Fibroblast of mammary gland (primary cell): ENCODE measurements at regions not wholly inside any gene's neighbourhood (a gene's known extent, or its start where the extent isn't known, plus 50 kb on each side); places are given as distances from the start of the nearest gene placed in this dataset.

ENCODE experiments used
- DNase-seq: peaks from one replicate; pipeline ENCODE4 v3.0.0-alpha.2; 2010; ENCODE audit warnings: low read depth
- H3K4me3 ChIP-seq: 2 replicates; pipeline ENCODE4 v1.5.1; 2011; ENCODE audit warnings: low read depth, mild to moderate bottlenecking, low read length, moderate library complexity; ENCODE audit not compliant: control insufficient read depth
- CTCF ChIP-seq: conservative IDR thresholded peaks from 2 replicates; pipeline ENCODE4 v1.5.1; 2011; ENCODE audit warnings: low read depth, low read length, inconsistent platforms; ENCODE audit not compliant: control insufficient read depth, insufficient read depth

DNA sequence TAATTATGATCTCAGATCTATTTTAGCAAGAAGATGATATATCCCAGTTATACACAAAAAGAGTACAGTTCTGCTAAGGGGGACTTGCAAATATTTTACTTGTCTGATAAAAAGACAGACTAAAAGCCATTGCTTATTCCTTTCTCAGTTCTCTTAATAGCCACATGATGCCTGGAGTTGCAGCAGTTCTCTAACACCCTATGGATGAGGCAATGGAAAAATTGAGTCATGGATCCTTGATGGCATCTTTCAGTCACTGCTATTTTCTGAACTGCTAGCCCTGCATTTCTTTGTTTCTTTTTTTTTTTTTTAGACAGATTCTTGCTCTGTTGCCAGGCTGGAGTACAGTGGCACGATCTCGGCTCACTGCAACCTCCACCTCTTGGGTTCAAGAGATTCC, 1956.7 kb downstream of the C4orf33 start:
- no peak for TF ChIP-seq CTCF
- no peak overlapping the region for H3K4me3 ChIP-seq
- DNase-seq, result no peak

- DNase-seq, result no peak
- H3K4me3 ChIP-seq, result no peak overlapping the region
- TF ChIP-seq CTCF, result no peak
Observed at GRCh38 chr4:131054489-131055019, 1958.6 kb downstream of the C4orf33 start.

- DNase-seq, result no peak
- H3K4me3 ChIP-seq, result no peak overlapping the region
- no peak for TF ChIP-seq CTCF
Observed at GRCh38 chr4:131061734-131062133, 1965.8 kb downstream of the C4orf33 start.

DNA sequence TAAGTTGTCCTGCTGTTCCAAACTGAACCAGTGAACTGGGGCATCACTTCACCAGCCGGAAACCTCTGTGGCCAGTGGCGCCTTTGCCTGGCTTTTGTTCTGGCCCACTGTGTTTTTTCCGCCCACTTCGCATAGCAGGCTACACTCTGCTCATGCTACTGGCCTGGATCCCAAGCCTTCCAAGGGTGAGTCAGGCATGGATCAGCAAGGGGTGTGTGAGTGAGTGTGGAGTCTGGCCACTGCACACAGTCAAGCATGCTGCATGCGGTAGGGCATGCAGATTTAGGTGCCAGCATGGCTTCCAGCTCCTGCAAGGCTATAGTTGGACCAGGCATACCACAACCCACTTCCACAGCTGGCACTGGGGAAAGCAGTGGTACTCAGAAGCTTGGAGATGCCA, 1967.9 kb downstream of the C4orf33 start:
- no peak overlapping the region for H3K4me3 ChIP-seq
- no peak for DNase-seq
- TF ChIP-seq CTCF, result no peak

GRCh38 chr4:131081069-131081468, 1985.1 kb downstream of the C4orf33 start:
- no peak overlapping the region for H3K4me3 ChIP-seq
- TF ChIP-seq CTCF, result no peak
- DNase-seq, result no peak

GRCh38 chr4:131084997-131085396, 1989.0 kb downstream of the C4orf33 start:
- no peak for DNase-seq
- no peak overlapping the region for H3K4me3 ChIP-seq

More at GRCh38 chr4:131084997-131085396, 1989.0 kb downstream of the C4orf33 start:
- TF ChIP-seq CTCF, result no peak
